ENCODE measurements at regions not wholly inside any gene's neighbourhood (a gene's known extent, or its start where the extent isn't known, plus 50 kb on each side); places are given as distances from the start of the nearest gene placed in this dataset.

DNA sequence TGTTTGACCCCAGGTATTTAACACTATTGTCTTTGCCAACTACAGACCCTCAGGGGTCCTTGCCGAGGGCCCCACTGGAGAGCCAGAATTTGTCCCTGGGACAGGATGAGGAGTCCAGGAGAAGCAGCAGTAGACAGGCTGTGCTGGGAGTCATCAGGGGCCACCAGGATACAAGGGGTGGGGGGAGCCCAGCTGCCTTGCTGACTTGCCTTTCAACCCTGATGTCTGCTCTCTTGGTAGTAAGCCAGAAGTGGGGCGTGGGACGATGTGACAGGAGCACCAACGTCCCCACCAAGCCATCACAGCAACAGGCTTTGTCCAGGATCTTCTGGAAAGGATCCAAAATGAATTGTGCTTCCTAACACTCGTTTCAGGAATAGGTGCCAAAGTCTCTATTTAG, 62.4 kb upstream of the CDCA7L start:
- no peak overlapping the region for H3K4me3 ChIP-seq (ENCODE audit: low read length)
- H3K27ac ChIP-seq (ENCODE audit: low read length): no peak overlapping the region
- no peak for TF ChIP-seq EZH2 (IDR thresholded peaks at IDR 0.05; ENCODE audit: borderline replicate concordance, insufficient read depth, low read length, poor library complexity, severe bottlenecking)
- TF ChIP-seq, protein P1, sequence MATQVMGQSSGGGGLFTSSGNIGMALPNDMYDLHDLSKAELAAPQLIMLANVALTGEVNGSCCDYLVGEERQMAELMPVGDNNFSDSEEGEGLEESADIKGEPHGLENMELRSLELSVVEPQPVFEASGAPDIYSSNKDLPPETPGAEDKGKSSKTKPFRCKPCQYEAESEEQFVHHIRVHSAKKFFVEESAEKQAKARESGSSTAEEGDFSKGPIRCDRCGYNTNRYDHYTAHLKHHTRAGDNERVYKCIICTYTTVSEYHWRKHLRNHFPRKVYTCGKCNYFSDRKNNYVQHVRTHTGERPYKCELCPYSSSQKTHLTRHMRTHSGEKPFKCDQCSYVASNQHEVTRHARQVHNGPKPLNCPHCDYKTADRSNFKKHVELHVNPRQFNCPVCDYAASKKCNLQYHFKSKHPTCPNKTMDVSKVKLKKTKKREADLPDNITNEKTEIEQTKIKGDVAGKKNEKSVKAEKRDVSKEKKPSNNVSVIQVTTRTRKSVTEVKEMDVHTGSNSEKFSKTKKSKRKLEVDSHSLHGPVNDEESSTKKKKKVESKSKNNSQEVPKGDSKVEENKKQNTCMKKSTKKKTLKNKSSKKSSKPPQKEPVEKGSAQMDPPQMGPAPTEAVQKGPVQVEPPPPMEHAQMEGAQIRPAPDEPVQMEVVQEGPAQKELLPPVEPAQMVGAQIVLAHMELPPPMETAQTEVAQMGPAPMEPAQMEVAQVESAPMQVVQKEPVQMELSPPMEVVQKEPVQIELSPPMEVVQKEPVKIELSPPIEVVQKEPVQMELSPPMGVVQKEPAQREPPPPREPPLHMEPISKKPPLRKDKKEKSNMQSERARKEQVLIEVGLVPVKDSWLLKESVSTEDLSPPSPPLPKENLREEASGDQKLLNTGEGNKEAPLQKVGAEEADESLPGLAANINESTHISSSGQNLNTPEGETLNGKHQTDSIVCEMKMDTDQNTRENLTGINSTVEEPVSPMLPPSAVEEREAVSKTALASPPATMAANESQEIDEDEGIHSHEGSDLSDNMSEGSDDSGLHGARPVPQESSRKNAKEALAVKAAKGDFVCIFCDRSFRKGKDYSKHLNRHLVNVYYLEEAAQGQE (IDR thresholded peaks at IDR 0.05; ENCODE audit: borderline replicate concordance): no peak
- TF ChIP-seq POLR2AphosphoS5 (IDR thresholded peaks at IDR 0.05): no peak
- no peak for TF ChIP-seq RAD21 (conservative IDR thresholded peaks at IDR 0.05)
- no peak for TF ChIP-seq TAF1 (IDR thresholded peaks at IDR 0.05; ENCODE audit: low read depth)
- no peak for TF ChIP-seq MXI1 (conservative IDR thresholded peaks at IDR 0.05; ENCODE audit: poor library complexity, severe bottlenecking)
- TF ChIP-seq EP300 (conservative IDR thresholded peaks at IDR 0.05; ENCODE audit: poor library complexity, severe bottlenecking): no peak
- TF ChIP-seq, protein P2, sequence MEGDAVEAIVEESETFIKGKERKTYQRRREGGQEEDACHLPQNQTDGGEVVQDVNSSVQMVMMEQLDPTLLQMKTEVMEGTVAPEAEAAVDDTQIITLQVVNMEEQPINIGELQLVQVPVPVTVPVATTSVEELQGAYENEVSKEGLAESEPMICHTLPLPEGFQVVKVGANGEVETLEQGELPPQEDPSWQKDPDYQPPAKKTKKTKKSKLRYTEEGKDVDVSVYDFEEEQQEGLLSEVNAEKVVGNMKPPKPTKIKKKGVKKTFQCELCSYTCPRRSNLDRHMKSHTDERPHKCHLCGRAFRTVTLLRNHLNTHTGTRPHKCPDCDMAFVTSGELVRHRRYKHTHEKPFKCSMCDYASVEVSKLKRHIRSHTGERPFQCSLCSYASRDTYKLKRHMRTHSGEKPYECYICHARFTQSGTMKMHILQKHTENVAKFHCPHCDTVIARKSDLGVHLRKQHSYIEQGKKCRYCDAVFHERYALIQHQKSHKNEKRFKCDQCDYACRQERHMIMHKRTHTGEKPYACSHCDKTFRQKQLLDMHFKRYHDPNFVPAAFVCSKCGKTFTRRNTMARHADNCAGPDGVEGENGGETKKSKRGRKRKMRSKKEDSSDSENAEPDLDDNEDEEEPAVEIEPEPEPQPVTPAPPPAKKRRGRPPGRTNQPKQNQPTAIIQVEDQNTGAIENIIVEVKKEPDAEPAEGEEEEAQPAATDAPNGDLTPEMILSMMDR (IDR thresholded peaks at IDR 0.05; ENCODE audit: poor library complexity, severe bottlenecking): no peak
- TF ChIP-seq SMC3 (conservative IDR thresholded peaks at IDR 0.05; ENCODE audit: poor library complexity): no peak
- H3K36me3 ChIP-seq (ENCODE audit: insufficient read depth, low read length): no peaks in the 10 kb centered on the region
- H3K9me2 ChIP-seq (ENCODE audit: insufficient read depth, low read length): no peaks in the 10 kb centered on the region
- no peak overlapping the region for H2AFZ ChIP-seq (ENCODE audit: low read depth, low read length)
- no peaks in the 10 kb centered on the region for H3F3A ChIP-seq (ENCODE audit: insufficient read depth, low read length, poor library complexity, severe bottlenecking)
- no peaks in the 10 kb centered on the region for H3K9me3 ChIP-seq (ENCODE audit: low read length)
- no peak overlapping the region for H3K9ac ChIP-seq (ENCODE audit: low read length)
- H3K4me2 ChIP-seq (ENCODE audit: low read length): no peak overlapping the region
- no peaks in the 10 kb centered on the region for H3K79me2 ChIP-seq (replicated peaks; ENCODE audit: insufficient read depth, low read length)
- H4K20me1 ChIP-seq (ENCODE audit: insufficient read depth): no peaks in the 10 kb centered on the region
- H3K27me3 ChIP-seq (ENCODE audit: insufficient read depth, low read depth, low read length): no peaks in the 10 kb centered on the region

DNA sequence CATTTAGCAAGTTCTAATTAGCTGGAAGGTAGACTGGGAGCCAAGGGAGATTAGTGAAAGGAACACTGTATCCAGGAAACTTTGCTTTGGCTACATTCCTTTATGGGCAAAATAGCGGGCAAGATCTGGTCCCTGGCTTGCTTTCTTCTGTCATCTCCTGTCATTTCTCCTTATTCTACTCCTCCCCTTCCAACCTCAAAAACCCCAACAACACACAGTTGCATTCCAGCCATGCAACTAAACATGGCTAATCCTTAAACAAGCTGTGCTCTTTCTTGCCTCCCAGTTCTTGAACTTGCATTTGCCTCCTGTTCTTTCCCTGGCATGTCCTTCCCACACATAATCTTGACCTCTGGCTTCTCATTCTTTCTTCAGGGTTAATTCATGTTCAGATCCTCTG, 59.5 kb upstream of the CDCA7L start:
- H3K27ac ChIP-seq (ENCODE audit: low read length): no peak overlapping the region
- no peaks in the 10 kb centered on the region for H3K36me3 ChIP-seq (ENCODE audit: insufficient read depth, low read length)
- H3K9me3 ChIP-seq (ENCODE audit: low read length): no peaks in the 10 kb centered on the region
- H3K4me2 ChIP-seq (ENCODE audit: low read length): no peak overlapping the region
- H3F3A ChIP-seq (ENCODE audit: insufficient read depth, low read length, poor library complexity, severe bottlenecking): no peaks in the 10 kb centered on the region
- no peak overlapping the region for H3K9ac ChIP-seq (ENCODE audit: low read length)
- no peaks in the 10 kb centered on the region for H3K27me3 ChIP-seq (ENCODE audit: insufficient read depth, low read depth, low read length)
- no peak overlapping the region for H2AFZ ChIP-seq (ENCODE audit: low read depth, low read length)
- no peaks in the 10 kb centered on the region for H3K79me2 ChIP-seq (replicated peaks; ENCODE audit: insufficient read depth, low read length)
- H4K20me1 ChIP-seq (ENCODE audit: insufficient read depth): no peaks in the 10 kb centered on the region
- no peaks in the 10 kb centered on the region for H3K9me2 ChIP-seq (ENCODE audit: insufficient read depth, low read length)
- TF ChIP-seq RAD21 (conservative IDR thresholded peaks at IDR 0.05): no peak
- no peak overlapping the region for H3K4me3 ChIP-seq (ENCODE audit: low read length)

DNA sequence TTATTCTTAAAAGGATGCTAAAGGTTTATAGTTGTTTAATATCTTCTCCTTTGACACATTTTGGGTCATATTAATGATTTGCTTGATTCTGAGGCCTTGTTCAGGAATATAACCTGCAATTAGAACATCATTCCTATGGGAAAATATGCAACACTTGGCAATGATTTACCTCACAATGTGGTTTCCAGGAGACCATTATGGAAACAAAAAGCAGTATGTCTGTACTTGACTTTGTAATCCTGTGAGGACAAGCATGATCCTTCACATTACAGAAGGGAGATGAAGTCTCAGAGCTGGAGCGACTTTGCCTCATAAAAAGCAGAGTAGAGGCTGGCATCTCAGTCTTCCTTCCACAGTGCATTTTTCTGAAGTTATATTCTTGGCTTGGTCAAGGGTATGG, 57.0 kb upstream of the CDCA7L start:
- H3K9ac ChIP-seq (ENCODE audit: low read length): no peak overlapping the region
- no peaks in the 10 kb centered on the region for H3F3A ChIP-seq (ENCODE audit: insufficient read depth, low read length, poor library complexity, severe bottlenecking)
- no peaks in the 10 kb centered on the region for H3K79me2 ChIP-seq (replicated peaks; ENCODE audit: insufficient read depth, low read length)
- H3K9me3 ChIP-seq (ENCODE audit: low read length): no peaks in the 10 kb centered on the region
- H3K36me3 ChIP-seq (ENCODE audit: insufficient read depth, low read length): no peaks in the 10 kb centered on the region
- H4K20me1 ChIP-seq (ENCODE audit: insufficient read depth): no peaks in the 10 kb centered on the region
- no peaks in the 10 kb centered on the region for H3K27me3 ChIP-seq (ENCODE audit: insufficient read depth, low read depth, low read length)
- no peak overlapping the region for H3K4me3 ChIP-seq (ENCODE audit: low read length)
- H2AFZ ChIP-seq (ENCODE audit: low read depth, low read length): no peak overlapping the region
- no peaks in the 10 kb centered on the region for H3K9me2 ChIP-seq (ENCODE audit: insufficient read depth, low read length)
- no peak overlapping the region for H3K27ac ChIP-seq (ENCODE audit: low read length)
- TF ChIP-seq EP300 (conservative IDR thresholded peaks at IDR 0.05; ENCODE audit: poor library complexity, severe bottlenecking) (no peak), POLR2AphosphoS5 (IDR thresholded peaks at IDR 0.05) (no peak), TAF1 (IDR thresholded peaks at IDR 0.05; ENCODE audit: low read depth) (no peak), MXI1 (conservative IDR thresholded peaks at IDR 0.05; ENCODE audit: poor library complexity, severe bottlenecking) (no peak), SMC3 (conservative IDR thresholded peaks at IDR 0.05; ENCODE audit: poor library complexity) (no peak), EZH2 (IDR thresholded peaks at IDR 0.05; ENCODE audit: borderline replicate concordance, insufficient read depth, low read length, poor library complexity, severe bottlenecking) (no peak), RAD21 (conservative IDR thresholded peaks at IDR 0.05) (no peak)
- TF ChIP-seq, protein P1 (IDR thresholded peaks at IDR 0.05; ENCODE audit: borderline replicate concordance): no peak
- TF ChIP-seq, protein P2 (IDR thresholded peaks at IDR 0.05; ENCODE audit: poor library complexity, severe bottlenecking): no peak
- H3K4me2 ChIP-seq (ENCODE audit: low read length): no peak overlapping the region
